ENCODE measurements at regions not wholly inside any gene's neighbourhood (a gene's known extent, or its start where the extent isn't known, plus 50 kb on each side); places are given as distances from the start of the nearest gene placed in this dataset.

GRCh38 chr9:107645464-107645833 is 155.9 kb upstream of the KLF4 start:
- no peak overlapping the region for H4K91ac ChIP-seq (ENCODE audit: insufficient read length, low read depth, low read length)
- no peaks in the 10 kb centered on the region for H3K4me1 ChIP-seq (ENCODE audit: insufficient read depth, low read length)
- DNase-seq: no peak
- Mint-ChIP-seq H3K27ac (no peak overlapping the region), H3K27me3 (ENCODE audit: low read depth) (peaks cover 4% of the 10 kb centered on the region), H3K4me3 (no peak overlapping the region), H3K4me1 (peaks cover 5% of the 10 kb centered on the region in 2 experiments; a peak in 3 of 4 replicates), H3K9me3 (no peaks in the 10 kb centered on the region), H3K36me3 (ENCODE audit: insufficient read depth in 1 of 3, low read depth in 3 of 3) (no peaks in the 10 kb centered on the region)
- no peak overlapping the region for H3K4me2 ChIP-seq (ENCODE audit: insufficient read depth, insufficient read length, low read length)
- H3K79me2 ChIP-seq (ENCODE audit: insufficient read depth, low read length): no peaks in the 10 kb centered on the region
- no peak overlapping the region for H2BK12ac ChIP-seq (ENCODE audit: insufficient read length, low read depth, low read length)
- no peaks in the 10 kb centered on the region for H4K20me1 ChIP-seq (ENCODE audit: control insufficient read depth, insufficient read depth, insufficient read length)
- H4K5ac ChIP-seq (ENCODE audit: insufficient read length, low read depth, low read length): no peak overlapping the region
- TF ChIP-seq CTCF (conservative IDR thresholded peaks at IDR 0.05): no peak
- H2AFZ ChIP-seq (ENCODE audit: low read length): no peak overlapping the region
- no peak overlapping the region for H3K9ac ChIP-seq (ENCODE audit: extremely low read depth, insufficient read length, low read length)
- no CpG with 5 or more reads among the region's 1 CpG for WGBS (ENCODE audit: extremely low coverage, insufficient read length, low lambda C conversion rate)
- H4K8ac ChIP-seq (replicated peaks; ENCODE audit: insufficient read length, low read depth, low read length): no peak overlapping the region
- H3K56ac ChIP-seq (ENCODE audit: insufficient read length, low read depth, low read length): no peak overlapping the region
- H2BK5ac ChIP-seq (ENCODE audit: insufficient read length, low read length): no peak overlapping the region
- H3K18ac ChIP-seq (ENCODE audit: insufficient read length, low read depth, low read length): no peak overlapping the region
- H2BK20ac ChIP-seq (ENCODE audit: low read depth, low read length, poor library complexity, severe bottlenecking): no peak overlapping the region
- no peaks in the 10 kb centered on the region for H3K27me3 ChIP-seq (ENCODE audit: insufficient read depth, low read length)
- H3K79me1 ChIP-seq (ENCODE audit: insufficient read depth, low read depth, low read length, poor library complexity, severe bottlenecking): no peaks in the 10 kb centered on the region
- no peaks in the 10 kb centered on the region for H3K23me2 ChIP-seq (ENCODE audit: insufficient read length, low read depth, low read length, poor library complexity, severe bottlenecking)
- H3K14ac ChIP-seq (ENCODE audit: insufficient read depth, low read length): no peak overlapping the region
- H2BK15ac ChIP-seq (ENCODE audit: low read depth, low read length): no peak overlapping the region
- H3K4ac ChIP-seq (ENCODE audit: low read depth, low read length): no peak overlapping the region
- H2BK120ac ChIP-seq (ENCODE audit: low read depth, low read length, poor library complexity, severe bottlenecking): no peak overlapping the region
- no peak overlapping the region for H3T11ph ChIP-seq (ENCODE audit: low read length)
- no peak overlapping the region for H2AK5ac ChIP-seq (ENCODE audit: insufficient read length, low read length)
- H3K27ac ChIP-seq (ENCODE audit: insufficient read length, low read depth, low read length): no peak overlapping the region
- H3K9me3 ChIP-seq (ENCODE audit: control insufficient read depth, low read depth, low read length): no peaks in the 10 kb centered on the region
- H3K23ac ChIP-seq (ENCODE audit: insufficient read length, low read depth, low read length): no peak overlapping the region
